Stimulated activated CD4-positive, alpha-beta T cell treated with anti-CD3 and anti-CD28 coated beads, Interleukin-4, amount 100 ng/mL, for 48 hours (primary cell): ENCODE measurements at regions not wholly inside any gene's neighbourhood (a gene's known extent, or its start where the extent isn't known, plus 50 kb on each side); places are given as distances from the start of the nearest gene placed in this dataset.

Experiments used
- DNase-seq, 2 donors: peaks; one replicate each; pipeline ENCODE4 v3.0.0-alpha.2; 2020; ENCODE audit warnings: low read depth in 2 of 2

DNA sequence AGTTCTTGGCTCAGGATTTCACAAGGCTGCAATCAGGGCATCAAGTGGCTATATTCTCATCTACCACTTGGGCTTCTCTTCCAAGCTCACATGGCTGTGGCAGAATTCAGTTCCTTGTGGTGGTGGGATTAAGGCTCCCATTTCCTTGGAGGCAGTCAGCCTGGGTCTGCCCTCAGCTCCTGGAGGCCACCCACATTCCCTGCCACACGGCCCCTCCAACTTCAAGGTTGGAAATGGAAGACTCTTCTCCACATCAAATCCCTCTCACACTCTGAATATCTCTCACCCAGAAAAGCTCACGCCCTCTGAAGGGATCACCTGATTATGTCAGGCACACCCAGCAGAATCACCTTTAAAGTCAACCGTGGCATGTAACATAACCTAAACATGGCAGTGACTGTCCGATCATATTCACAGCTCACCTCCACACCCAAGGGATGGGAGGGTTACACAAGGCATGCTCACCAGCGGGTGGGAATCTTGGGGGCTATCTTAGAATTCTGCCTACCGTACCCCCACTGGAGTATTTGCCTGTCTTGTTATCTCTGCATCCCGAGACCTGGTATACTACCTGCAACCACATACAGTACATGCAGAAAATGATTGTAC, 256.2 kb upstream of the KLHL29 start:
- DNase-seq, result no peak

DNA sequence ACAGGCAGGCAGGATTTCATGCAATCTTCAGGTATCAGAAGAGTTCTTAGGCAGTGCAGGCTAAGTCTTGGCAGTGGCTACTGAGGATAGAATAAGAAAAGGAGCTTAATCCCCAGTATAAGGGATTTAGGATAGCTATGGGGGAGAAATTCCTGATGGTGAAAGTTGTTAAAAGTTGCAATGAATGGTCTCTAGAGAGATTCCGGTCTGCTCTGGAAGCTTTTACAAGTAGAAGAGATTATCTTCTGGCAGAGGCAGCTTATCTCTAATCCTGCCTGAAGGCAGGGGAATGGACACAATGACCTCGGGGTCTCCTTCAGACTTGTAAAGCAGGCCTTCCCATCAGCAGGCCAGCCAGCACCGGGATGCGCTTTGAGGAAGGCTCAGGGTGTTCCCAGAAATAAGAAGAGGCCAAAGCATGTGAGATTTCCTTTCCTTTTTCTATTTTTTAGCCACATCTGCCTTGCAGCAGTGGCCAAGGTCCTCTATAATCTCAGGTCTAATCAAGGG, 253.9 kb upstream of the KLHL29 start:
- no peak for DNase-seq

- no peak for DNase-seq
Measured at GRCh38 chr2:23132000-23132399, 253.0 kb upstream of the KLHL29 start.

DNA sequence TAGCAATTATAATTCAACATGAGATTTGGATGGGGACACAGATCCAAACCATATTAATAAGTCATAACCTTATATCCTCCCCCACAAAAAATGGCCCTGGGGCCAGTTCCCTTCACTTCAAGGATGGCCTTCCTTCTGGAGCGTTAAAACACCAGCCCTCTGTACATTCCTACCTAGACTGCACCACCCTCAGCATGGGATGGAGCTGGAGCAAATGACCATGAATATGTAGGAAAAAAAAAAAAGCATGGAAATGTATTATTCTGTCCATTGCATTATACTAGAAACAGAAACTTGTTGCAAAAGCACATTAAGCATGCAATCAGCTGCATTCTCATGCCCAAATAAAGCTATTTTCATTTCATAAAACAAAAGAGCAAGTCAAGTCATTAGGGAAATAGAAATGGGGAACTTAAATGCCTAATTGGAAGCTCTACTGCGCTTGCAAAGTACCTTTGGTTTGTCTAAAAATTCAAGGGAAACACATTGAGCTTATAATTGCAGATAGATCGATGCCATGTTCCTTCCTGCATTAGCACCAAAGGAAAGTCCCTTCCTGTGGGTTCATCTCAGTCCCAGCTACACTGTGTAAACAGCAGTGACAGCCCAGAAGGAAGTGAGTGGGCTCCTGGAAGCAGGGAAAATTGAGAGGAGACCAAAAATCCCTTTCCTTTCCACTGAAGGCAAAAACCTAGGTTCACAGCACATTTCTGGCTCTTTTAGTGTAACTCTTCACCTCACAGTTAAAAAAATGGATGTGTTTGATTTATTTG, 252.0 kb upstream of the KLHL29 start:
- no peak for DNase-seq

DNA sequence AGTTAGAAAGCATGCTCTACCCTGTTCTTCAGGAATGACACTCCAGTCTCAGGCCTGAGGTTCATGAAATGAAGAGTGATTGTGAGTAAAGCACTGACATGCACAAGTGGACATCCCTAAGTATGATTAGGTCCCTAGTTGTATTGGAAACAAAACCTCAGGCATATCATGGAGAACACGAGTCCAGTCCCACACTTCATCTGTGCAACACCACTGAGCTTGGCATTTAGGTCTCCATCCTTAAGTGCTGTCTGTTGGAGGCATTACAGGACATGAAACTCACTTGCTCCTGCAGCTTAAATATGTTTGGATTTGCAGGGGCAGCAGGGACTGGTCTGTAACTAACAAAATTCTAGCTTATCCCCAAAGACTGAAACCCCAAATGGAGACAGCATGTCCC, 250.3 kb upstream of the KLHL29 start:
- DNase-seq, result no peak

GRCh38 chr2:23135481-23136100, 249.4 kb upstream of the KLHL29 start:
- no peak for DNase-seq

DNA sequence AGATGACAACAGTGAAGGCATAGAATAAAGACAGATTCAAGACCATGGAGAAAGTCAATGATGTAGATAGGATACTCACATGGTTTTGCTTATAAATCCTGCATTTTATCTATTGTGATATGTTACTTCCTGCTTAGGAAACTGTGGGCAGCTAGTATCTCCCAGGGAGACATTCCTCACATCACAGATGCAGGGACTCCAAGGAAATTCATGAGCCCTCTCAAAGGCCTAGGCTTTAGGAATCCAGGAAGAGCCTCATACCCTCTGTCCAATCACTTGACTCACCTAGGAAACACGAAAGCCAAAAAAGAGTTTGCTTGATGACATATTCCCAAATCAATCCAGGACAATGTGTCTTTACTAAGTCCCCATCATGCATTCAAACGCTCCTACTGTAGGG, 247.8 kb upstream of the KLHL29 start:
- no peak for DNase-seq

- DNase-seq, result no peak
Measured at GRCh38 chr2:23138701-23139100, 246.3 kb upstream of the KLHL29 start.

DNA sequence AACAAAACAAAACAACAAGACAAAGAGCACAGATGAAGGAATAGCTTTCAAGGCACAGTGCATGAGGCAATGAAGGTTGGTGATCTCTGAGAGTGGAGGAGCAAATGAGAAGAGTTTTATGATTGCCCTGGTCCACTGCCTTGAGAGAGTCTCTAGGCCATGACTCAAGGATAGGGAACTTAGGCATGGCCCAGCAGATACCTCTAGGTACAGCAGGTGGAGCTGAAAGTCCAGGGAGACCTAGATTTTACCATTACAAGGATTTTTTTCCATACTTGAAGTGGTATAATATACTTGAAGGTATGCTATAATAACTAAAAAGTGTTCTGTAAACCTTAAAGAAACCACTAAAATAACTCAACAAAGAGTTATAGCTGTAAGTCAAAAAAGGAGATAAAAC, 239.5 kb upstream of the KLHL29 start:
- no peak for DNase-seq

- no peak for DNase-seq
Measured at GRCh38 chr2:23146011-23146410, 239.0 kb upstream of the KLHL29 start.

GRCh38 chr2:23148342-23148741, 236.6 kb upstream of the KLHL29 start:
- no peak for DNase-seq

DNA sequence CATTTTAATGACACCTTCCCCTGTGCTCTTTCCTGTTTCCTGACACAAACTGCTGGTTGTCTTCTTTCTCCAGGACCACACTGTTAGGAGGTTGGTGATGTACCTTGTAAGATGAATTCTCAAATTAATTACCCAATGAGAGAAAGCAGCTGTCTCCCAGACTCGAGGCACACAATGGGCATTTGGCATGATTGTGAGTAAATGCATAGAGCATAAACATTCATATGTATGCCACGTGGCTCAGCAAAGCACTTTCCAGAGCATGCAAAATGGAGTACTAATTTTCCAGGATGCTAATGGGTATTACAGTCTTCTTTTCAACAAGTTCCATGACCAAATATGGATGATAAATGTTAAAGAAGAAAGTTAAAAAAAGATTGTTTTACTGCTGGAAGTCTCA, 235.2 kb upstream of the KLHL29 start:
- no peak for DNase-seq

GRCh38 chr2:23153484-23153883, 231.5 kb upstream of the KLHL29 start:
- DNase-seq, result no peak

GRCh38 chr2:23155022-23155421, 230.0 kb upstream of the KLHL29 start:
- DNase-seq, result no peak

- DNase-seq, result no peak
Measured at GRCh38 chr2:23157812-23158211, 227.2 kb upstream of the KLHL29 start.

DNA sequence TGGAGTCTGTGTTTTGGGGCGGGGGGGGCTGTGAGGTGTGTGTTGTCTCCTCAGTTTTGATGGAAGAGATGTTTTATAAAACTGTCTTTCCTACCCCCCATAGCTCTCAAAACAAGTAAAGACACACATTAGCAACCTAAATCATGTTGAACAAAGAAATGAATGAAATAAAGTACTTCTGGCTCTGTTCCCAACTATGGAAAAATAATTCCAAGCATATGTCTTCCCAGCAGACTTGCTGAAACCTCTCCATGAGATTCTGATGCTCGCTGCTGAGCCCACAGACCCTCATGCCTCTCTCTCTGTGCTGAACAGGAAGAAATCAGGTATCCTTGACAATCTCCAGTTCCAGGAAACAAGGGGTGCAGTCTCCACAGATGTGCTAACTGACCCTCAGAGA, 226.7 kb upstream of the KLHL29 start:
- DNase-seq, result no peak

DNA sequence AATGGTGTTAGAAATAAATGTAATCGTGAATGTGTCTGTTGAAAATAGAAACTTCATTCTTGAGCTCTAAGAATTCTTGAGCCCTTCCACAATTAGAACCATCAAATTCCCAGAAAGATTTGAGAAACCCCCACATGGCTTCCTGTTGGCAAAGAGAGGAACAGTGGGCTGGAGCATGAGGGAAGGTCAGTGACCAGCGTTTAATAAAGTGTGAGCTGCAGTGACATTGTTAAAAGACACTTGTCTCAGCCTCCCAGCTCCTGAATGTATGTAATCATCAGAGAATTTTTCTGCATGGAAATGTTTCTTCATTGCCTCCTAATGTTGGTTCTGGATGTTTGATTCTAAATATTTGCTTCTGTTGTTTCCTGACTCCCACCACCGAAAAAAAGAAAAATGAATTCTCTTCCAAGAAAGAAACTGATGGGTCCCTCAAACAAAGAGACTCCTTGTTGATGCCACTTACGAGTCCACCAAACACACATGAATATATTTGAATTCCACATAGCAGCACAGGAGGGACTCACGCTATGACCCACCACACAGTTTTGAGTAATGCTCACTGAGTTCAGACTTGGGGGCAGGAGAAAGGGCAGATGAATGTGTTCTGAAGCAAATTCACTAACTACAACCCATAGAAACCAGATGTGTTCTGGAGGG, 225.1 kb upstream of the KLHL29 start:
- DNase-seq, result no peak

GRCh38 chr2:23164173-23164572, 220.8 kb upstream of the KLHL29 start:
- DNase-seq, result no peak

GRCh38 chr2:23169896-23170295, 215.1 kb upstream of the KLHL29 start:
- no peak for DNase-seq

DNA sequence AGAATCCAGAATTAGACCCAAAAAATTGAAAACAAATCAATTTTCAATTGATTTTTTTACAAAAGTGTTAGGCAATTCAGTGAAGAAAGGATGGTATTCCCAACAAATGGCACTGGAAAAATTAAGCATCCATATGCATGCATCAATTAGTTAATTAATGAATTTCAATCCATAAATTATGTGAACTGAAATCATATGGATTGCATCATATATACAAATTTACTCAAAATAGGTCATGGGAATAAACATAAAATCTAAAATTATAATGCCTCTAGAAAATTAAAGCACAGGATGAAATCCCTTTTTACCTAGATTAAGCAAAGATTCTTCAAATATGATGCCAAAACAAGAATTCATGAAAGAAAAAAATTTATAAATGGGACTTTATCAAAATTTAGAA, 213.9 kb upstream of the KLHL29 start:
- no peak for DNase-seq

GRCh38 chr2:23178396-23178795, 206.6 kb upstream of the KLHL29 start:
- DNase-seq, result no peak

DNA sequence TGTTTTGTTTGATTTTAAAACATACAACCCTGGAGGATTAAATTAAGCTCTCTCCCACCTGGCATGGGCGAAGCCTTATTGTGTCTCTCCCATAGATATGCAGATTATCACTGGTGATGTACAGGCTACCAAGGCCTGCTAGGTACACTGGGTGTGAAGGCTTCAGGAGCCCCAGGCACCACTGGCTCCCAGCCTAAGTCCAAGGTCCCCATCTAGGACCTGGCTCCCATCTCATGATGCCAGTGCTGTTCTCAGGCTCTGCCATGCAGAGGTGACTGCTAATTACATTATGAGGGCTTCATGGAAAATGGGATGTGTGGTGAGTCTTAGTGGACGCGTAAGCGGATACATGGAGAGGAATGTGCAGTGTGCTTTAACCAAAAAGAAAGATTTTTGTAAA, 201.2 kb upstream of the KLHL29 start:
- no peak for DNase-seq
